ENCODE measurements at regions not wholly inside any gene's neighbourhood (a gene's known extent, or its start where the extent isn't known, plus 50 kb on each side); places are given as distances from the start of the nearest gene placed in this dataset.

DNA sequence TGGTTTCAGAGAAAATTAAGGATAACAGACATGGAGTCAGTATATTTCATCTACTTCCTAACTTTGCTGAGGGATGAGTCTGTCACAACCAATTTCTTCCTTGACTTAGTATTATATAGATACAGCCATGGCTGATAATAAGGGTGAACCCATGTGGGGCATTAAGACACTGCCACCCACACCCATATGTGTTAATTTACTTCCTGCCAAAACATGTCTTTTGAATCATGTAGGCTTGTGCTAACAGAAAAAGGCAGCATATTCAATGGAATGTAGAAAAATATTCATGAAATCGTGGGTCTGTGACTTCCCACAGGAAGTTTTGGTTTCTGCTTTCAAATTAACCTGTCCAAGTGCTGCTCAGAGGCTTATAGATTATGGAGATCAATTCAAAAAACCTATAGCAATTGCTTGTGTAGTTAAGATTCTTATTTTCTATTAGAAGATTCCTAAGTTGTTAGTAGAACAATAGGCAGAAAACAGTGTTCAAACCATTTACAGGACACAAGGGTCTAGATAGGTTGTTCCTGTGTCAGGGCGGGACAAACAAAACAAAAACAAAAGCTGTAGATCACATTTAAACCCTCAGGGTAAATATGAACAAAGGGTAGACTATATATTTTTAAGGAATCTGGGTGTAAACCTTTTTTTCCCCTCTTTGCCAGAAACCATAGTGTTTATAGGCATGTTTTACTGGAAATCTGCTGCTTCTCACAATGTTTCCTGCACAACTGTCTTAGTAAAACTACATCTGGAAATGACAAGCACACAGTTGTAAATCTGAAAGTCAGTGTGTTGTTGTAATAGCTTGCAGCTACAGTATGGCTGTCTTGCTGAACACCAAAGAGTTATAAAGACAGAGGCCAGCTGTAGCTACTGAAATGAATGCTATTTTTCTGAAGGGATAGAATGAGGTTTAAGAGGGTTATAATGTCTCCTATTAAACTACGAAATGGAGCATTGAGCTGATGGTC is 691.2 kb downstream of the EPHA4 start:
- Mint-ChIP-seq H3K4me3 (no peak overlapping the region), H3K4me1 (no peaks in the 10 kb centered on the region), H3K27ac (no peak overlapping the region), H3K36me3 (no peaks in the 10 kb centered on the region), H3K9me3 (no peaks in the 10 kb centered on the region), H3K27me3 (no peaks in the 10 kb centered on the region)
- no peak for DNase-seq
- POLR2A ChIA-PET, result no interaction called here
- no peak for ATAC-seq (ENCODE audit: low read depth)

DNA sequence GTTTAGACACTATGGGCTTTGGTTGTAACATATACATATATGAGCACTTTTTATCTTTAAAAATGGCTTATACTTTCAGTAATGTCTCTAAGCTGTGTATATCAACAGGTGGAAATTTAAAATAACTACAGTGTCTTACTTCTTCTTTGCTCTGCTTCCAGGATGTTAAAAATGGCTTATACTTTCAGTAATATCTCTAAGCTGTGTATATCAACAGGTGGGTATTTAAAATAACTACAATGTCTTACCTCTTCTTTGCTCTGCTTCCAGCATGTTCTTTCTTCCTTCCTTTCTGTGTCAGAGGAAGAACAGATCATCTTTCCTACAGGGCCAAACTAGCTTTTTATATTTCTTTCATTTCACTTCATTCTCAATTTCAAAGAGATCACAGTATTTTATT is 689.6 kb downstream of the EPHA4 start:
- ATAC-seq (ENCODE audit: low read depth) (no peak), DNase-seq (no peak)
- Mint-ChIP-seq H3K9me3 (no peaks in the 10 kb centered on the region), H3K27me3 (no peaks in the 10 kb centered on the region), H3K36me3 (no peaks in the 10 kb centered on the region), H3K4me3 (no peak overlapping the region), H3K4me1 (no peaks in the 10 kb centered on the region), H3K27ac (no peak overlapping the region)
- POLR2A ChIA-PET, result no interaction called here

DNA sequence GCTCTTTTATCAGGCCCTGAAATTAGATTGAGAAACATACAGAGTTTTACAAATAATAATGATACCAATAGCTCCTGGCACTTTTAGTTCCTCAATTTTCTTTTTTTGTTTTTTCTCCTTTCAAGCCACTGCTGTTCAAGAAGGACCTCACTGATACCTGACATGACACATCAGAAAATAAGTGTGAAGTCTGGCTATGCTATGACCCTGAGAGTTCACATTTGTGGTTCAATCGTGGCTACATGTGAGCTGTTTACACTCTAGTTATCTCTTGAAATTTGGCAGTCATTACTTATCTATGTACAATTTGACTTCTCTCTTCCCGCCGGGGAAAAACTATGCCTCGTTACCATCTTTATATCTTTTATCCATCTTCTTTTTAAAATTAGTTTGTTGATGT is 686.5 kb downstream of the EPHA4 start:
- no peak overlapping the region for H3K27ac Mint-ChIP-seq
- no peak overlapping the region for H3K4me3 Mint-ChIP-seq
- ATAC-seq (ENCODE audit: low read depth) (no peak), DNase-seq (no peak)
- POLR2A ChIA-PET, result no interaction called here
- H3K9me3 Mint-ChIP-seq, result no peaks in the 10 kb centered on the region
- no peaks in the 10 kb centered on the region for H3K36me3 Mint-ChIP-seq
- H3K27me3 Mint-ChIP-seq, result no peaks in the 10 kb centered on the region
- H3K4me1 Mint-ChIP-seq, result no peaks in the 10 kb centered on the region

DNA sequence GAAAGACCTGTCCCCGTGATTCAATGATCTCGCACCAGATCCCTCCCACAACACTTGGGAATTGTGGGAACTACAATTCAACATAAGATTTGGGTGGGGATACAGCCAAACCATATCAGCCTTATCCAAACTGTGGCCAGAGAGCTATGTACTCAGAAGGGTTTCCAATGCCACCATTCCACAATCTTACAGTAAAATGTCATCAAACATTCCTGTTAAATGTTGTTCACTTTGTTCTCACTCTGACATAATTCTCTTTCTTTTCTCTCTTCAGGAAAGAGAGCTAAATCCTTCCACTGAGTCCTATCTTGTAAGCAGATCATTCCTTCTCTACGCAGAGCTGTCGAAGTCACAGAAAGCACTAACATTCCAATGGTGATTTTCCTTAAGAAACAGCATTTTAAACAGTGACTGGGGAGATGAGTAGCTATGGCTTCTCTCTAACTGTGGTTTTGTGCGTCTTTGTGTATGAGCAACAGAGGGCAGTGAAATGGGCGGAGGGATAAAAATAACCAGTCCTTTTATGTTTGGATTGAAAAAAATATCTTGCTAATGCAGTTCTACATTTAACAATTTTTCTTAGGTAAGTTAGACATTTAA is 684.7 kb downstream of the EPHA4 start:
- H3K9me3 Mint-ChIP-seq, result no peaks in the 10 kb centered on the region
- DNase-seq, result no peak
- H3K36me3 Mint-ChIP-seq, result no peaks in the 10 kb centered on the region
- H3K27me3 Mint-ChIP-seq, result no peaks in the 10 kb centered on the region
- POLR2A ChIA-PET, result no interaction called here
- no peak overlapping the region for H3K27ac Mint-ChIP-seq
- H3K4me3 Mint-ChIP-seq, result no peak overlapping the region
- ATAC-seq (ENCODE audit: low read depth), result no peak
- no peaks in the 10 kb centered on the region for H3K4me1 Mint-ChIP-seq

DNA sequence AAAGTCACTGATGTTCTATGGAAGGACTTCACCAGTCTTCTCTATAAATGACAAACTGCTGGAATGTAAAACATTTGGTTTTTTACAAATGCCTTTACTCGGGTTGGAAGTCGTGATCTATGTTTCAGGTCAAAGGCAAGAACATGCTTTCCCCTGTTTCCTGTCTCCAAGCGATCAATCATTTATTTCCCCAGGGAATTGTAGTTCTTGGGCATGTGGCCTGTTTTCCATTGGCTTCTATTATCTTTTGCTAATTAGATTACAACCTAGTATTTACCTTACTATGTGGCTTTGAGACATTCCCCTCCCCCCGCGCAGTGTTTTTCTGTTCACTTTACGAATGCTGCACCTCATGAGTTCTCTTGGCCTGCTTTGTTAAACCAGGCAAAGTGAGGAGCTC is 684.2 kb downstream of the EPHA4 start:
- Mint-ChIP-seq H3K36me3 (no peaks in the 10 kb centered on the region), H3K4me3 (no peak overlapping the region), H3K27ac (no peak overlapping the region), H3K9me3 (no peaks in the 10 kb centered on the region), H3K27me3 (no peaks in the 10 kb centered on the region), H3K4me1 (no peaks in the 10 kb centered on the region)
- POLR2A ChIA-PET, result no interaction called here
- ATAC-seq (ENCODE audit: low read depth) (no peak), DNase-seq (no peak)

DNA sequence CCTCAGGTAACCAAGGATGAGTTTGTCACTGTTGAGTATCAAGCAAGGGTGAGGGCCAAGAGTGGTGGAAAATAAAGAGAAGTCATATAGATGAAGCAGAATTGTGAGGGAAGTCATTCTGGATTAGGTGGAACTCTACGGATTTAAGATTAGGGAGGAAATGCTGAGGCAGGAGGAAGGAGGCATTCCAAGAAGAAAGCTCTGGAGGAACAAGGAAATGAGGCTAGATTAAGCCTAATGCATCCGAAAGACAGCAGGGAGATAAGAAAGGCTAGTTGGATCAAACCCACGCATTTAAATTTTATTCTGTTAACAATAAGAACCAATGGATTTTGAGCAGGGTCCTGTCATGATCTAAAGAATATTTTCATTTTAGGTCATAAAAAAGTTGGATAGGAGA is 681.2 kb downstream of the EPHA4 start:
- Mint-ChIP-seq H3K9me3 (no peaks in the 10 kb centered on the region), H3K36me3 (no peaks in the 10 kb centered on the region), H3K27me3 (no peaks in the 10 kb centered on the region), H3K4me3 (no peak overlapping the region), H3K4me1 (no peaks in the 10 kb centered on the region), H3K27ac (no peak overlapping the region)
- POLR2A ChIA-PET, result no interaction called here
- DNase-seq, result no peak
- ATAC-seq (ENCODE audit: low read depth), result no peak

DNA sequence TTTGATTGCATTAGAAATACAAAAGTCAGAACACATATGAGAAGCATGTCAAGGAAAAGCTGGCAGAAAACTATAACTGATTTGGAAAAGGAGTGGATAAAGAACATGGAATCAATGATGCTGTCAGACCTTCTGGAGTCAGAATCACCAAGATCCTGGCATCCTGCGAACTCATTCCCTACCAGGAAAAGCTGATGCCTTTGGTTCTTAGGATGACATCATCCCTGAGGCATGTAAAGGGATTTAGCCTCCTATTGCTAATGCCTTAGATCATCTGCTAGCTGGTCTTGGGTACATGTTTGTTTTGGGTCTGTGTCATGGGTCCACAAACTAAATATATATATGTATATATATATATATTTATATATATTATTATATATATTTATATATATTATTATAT is 680.7 kb downstream of the EPHA4 start:
- POLR2A ChIA-PET, result no interaction called here
- H3K9me3 Mint-ChIP-seq, result no peaks in the 10 kb centered on the region

DNA sequence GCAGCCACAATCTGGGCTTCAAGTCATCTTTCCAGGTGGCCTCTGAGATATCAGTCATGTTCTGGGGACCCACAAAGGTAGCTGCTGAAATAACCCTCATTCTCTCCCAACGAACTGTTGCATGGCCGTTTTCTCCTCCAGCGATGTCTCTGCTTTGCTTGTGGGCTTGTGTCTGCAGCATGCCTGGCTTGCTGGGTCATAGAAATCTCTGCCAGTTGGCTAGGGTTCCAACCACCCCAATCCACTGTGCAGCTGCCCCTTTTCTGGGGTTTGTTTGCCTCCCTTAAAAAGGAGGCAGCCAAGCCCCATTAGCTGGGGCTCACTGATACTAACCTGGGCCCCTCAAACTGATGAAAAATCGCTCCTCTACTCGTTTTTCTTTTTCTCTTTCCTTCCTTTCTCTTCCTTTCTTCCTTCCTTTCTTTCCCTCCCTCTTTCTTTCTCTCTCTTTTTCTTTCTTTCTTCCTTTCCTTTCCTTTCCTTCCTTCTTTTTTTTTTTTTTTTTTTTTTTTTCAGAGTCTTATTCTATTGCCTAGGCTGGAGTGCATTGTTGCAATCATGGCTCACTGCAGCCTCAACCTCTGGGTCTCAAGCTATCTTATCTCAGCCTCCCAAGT is 680.0 kb downstream of the EPHA4 start:
- Mint-ChIP-seq H3K9me3 (no peaks in the 10 kb centered on the region), H3K4me3 (no peak overlapping the region), H3K27me3 (no peaks in the 10 kb centered on the region), H3K4me1 (no peaks in the 10 kb centered on the region), H3K27ac (no peak overlapping the region), H3K36me3 (no peaks in the 10 kb centered on the region)
- DNase-seq (no peak), ATAC-seq (ENCODE audit: low read depth) (no peak)
- POLR2A ChIA-PET, result no interaction called here

More for the DNA sequence above, 680.7 kb downstream of the EPHA4 start:
- no peak for ATAC-seq (ENCODE audit: low read depth)
- H3K36me3 Mint-ChIP-seq, result no peaks in the 10 kb centered on the region
- DNase-seq, result no peak
- no peak overlapping the region for H3K4me3 Mint-ChIP-seq
- no peaks in the 10 kb centered on the region for H3K27me3 Mint-ChIP-seq
- H3K27ac Mint-ChIP-seq, result no peak overlapping the region
- no peaks in the 10 kb centered on the region for H3K4me1 Mint-ChIP-seq

DNA sequence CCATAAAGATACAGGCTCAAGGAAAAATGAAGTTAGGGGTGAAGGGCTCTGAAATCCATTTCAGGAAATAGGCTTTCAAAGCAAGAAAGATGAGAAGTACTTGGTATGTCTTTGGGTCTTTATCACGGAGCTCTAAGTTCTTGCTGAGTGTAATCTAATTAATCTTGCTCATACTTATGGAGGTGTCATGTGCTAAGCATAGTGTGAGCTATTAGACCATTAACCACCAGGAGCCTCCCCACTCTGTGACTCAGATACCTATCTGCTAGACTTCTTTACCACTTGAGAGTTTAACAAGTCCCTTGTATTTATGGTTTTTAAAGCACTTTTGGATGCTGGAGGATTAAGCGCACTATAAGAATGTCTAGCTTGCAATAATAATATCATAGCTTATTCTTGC is 678.7 kb downstream of the EPHA4 start:
- ATAC-seq (ENCODE audit: low read depth) (no peak), DNase-seq (no peak)
- Mint-ChIP-seq H3K9me3 (no peaks in the 10 kb centered on the region), H3K4me3 (no peak overlapping the region), H3K27ac (no peak overlapping the region), H3K27me3 (no peaks in the 10 kb centered on the region), H3K36me3 (no peaks in the 10 kb centered on the region), H3K4me1 (no peaks in the 10 kb centered on the region)
- POLR2A ChIA-PET, result no interaction called here

DNA sequence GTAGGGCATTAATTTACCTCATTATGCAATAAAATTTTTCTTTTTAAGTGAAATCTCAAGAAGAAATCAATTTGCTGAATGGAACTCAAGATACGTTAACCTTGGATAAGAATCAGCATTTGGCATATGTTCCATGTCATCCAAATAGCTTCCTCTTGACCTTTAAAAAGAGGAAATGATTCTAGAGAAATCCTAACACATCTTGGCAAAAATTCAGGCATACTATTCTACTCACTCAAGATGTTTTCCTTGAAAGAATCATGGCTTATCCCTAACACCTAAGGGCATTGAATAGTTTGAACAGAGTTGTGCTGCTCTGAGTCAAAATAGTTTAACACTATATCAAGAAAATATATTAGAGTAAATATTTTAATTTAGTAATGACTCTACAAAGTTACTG is 678.0 kb downstream of the EPHA4 start:
- Mint-ChIP-seq H3K4me3 (no peak overlapping the region), H3K27ac (no peak overlapping the region), H3K9me3 (no peaks in the 10 kb centered on the region), H3K36me3 (no peaks in the 10 kb centered on the region), H3K4me1 (no peaks in the 10 kb centered on the region), H3K27me3 (no peaks in the 10 kb centered on the region)
- ATAC-seq (ENCODE audit: low read depth) (no peak), DNase-seq (no peak)
- POLR2A ChIA-PET, result no interaction called here

DNA sequence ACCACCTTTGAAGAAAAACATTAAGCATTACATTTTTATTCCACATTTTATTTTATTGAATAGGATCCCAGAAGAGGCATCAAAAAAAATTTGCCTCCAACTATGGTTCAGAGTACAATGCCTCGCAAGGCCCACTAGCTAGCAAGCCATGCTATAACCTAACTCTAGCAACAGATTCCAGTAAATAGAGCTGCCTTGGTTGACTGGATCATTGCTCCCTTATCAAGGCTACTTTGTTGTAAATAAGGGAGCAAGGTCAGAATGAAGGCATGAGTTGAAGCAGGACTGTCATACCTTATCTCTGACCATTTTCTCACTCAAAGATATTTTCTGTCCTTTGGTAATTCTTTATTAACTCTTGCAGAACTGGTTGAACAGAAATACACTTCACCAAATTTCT is 672.6 kb downstream of the EPHA4 start:
- no peak overlapping the region for H3K4me3 Mint-ChIP-seq
- no peaks in the 10 kb centered on the region for H3K36me3 Mint-ChIP-seq
- H3K4me1 Mint-ChIP-seq, result no peaks in the 10 kb centered on the region
- DNase-seq (no peak), ATAC-seq (ENCODE audit: low read depth) (no peak)
- POLR2A ChIA-PET, result no interaction called here
- H3K27me3 Mint-ChIP-seq, result no peaks in the 10 kb centered on the region
- H3K27ac Mint-ChIP-seq, result no peak overlapping the region
- H3K9me3 Mint-ChIP-seq, result no peaks in the 10 kb centered on the region

DNA sequence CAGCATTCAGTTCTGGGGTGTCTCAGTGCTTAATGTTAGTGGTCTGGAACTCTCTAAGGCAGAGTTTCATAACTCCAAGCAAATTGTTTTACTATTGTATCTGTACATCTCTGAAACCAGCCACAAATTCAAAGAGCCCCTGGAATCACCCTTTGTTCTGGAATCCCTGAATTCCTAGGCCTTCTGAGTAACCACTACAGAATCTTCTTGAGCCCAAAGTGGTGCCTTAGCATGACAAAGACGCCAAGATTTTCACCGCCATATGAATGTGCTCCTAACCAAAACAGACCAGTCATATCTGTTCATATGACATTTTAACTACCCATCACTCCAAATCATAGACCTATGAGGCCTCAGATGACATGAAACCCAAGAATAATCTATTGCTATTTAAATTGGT is 668.1 kb downstream of the EPHA4 start:
- ATAC-seq (ENCODE audit: low read depth), result no peak

DNA sequence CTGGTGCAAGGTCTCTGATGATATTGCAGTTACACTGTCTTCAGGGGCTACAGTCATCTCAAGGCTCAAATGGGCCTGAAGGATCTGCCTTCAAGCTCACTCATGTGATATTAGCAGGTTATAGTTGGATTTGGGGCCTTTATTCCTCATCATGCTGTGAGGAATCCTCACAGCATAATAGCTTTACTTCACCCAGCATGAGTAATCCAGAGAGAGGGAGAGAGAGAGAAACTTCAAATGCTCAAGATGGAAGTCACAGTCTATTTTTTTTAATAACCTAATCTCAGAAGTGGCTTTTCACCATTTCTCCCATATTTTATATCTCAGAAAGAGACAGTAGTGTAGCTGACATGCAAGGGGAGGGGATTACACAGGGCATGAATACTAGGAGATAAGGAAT is 658.7 kb downstream of the EPHA4 start:
- POLR2A ChIA-PET, result no interaction called here

More for the DNA sequence above, 668.1 kb downstream of the EPHA4 start:
- Mint-ChIP-seq H3K36me3 (no peaks in the 10 kb centered on the region), H3K27ac (no peak overlapping the region), H3K27me3 (no peaks in the 10 kb centered on the region), H3K4me1 (no peaks in the 10 kb centered on the region), H3K4me3 (no peak overlapping the region), H3K9me3 (no peaks in the 10 kb centered on the region)
- no peak for DNase-seq
- POLR2A ChIA-PET, result no interaction called here

DNA sequence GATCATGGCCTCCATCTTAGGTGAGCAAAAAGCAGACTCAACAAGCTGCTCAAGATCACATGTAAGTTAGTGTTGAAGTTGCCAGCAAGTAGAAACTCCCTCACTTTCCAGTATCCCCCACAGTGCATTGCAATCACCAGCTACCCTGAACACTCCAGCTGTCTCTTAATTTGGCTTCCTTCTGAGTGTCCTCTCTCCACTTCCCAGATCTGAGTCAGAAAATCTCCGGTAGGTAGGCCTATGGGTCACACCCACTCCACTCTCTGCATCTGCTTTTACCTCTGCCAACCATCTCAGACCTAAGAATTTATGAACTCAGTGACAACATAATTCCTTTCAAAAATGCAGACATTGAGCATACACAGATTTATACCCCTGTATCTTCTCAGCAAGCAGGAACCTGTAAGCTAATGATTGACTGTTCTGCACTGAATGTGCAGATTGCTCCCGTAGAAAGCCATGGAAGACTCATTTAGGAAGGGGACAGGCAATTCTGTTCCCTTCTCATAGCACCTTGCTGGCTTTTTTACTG is 656.9 kb downstream of the EPHA4 start:
- ATAC-seq (ENCODE audit: low read depth), result no peak
- Mint-ChIP-seq H3K27ac (no peak overlapping the region), H3K9me3 (no peaks in the 10 kb centered on the region), H3K4me1 (no peaks in the 10 kb centered on the region), H3K4me3 (no peak overlapping the region), H3K27me3 (no peaks in the 10 kb centered on the region), H3K36me3 (no peaks in the 10 kb centered on the region)
- DNase-seq, result no peak
- POLR2A ChIA-PET, result no interaction called here

More for the DNA sequence above, 658.7 kb downstream of the EPHA4 start:
- H3K4me1 Mint-ChIP-seq, result no peaks in the 10 kb centered on the region
- H3K4me3 Mint-ChIP-seq, result no peak overlapping the region
- H3K9me3 Mint-ChIP-seq, result no peaks in the 10 kb centered on the region
- ATAC-seq (ENCODE audit: low read depth) (no peak), DNase-seq (no peak)
- no peaks in the 10 kb centered on the region for H3K36me3 Mint-ChIP-seq
- H3K27ac Mint-ChIP-seq, result no peak overlapping the region
- H3K27me3 Mint-ChIP-seq, result no peaks in the 10 kb centered on the region
